Activated naive CD8-positive, alpha-beta T cell treated with anti-CD3 and anti-CD28 coated beads for 36 hours (primary cell): ENCODE measurements at regions not wholly inside any gene's neighbourhood (a gene's known extent, or its start where the extent isn't known, plus 50 kb on each side); places are given as distances from the start of the nearest gene placed in this dataset.

Experiments used
- DNase-seq: peaks from one replicate; pipeline ENCODE4 v3.0.0; 2021
- H3K27ac Mint-ChIP-seq: one replicate; pipeline ENCODE4 v1.8.0; 2022; ENCODE audit warnings: mild to moderate bottlenecking, moderate library complexity, mixed read lengths
- H3K27me3 Mint-ChIP-seq: one replicate; pipeline ENCODE4 v1.8.0; 2022; ENCODE audit warnings: mild to moderate bottlenecking, mixed read lengths
- H3K36me3 Mint-ChIP-seq: one replicate; pipeline ENCODE4 v1.8.0; 2021; ENCODE audit warnings: mild to moderate bottlenecking, mixed read lengths
- H3K4me1 Mint-ChIP-seq: one replicate; pipeline ENCODE4 v1.8.0; 2021; ENCODE audit warnings: mixed read lengths
- H3K4me3 Mint-ChIP-seq: one replicate; pipeline ENCODE4 v1.8.0; 2022; ENCODE audit warnings: mild to moderate bottlenecking, moderate library complexity, mixed read lengths
- H3K9me3 Mint-ChIP-seq: one replicate; pipeline ENCODE4 v1.8.0; 2022; ENCODE audit warnings: mixed read lengths

- Mint-ChIP-seq H3K27me3 (no peaks in the 10 kb centered on the region), H3K4me1 (no peaks in the 10 kb centered on the region), H3K4me3 (no peak overlapping the region), H3K9me3 (no peaks in the 10 kb centered on the region), H3K36me3 (no peaks in the 10 kb centered on the region), H3K27ac (no peak overlapping the region)
- DNase-seq = no peak
Observed at GRCh38 chr20:12321736-12322135, 404.0 kb downstream of the BTBD3 start.

GRCh38 chr20:12327205-12327604 is 409.5 kb downstream of the BTBD3 start:
- no peak for DNase-seq
- H3K4me3 Mint-ChIP-seq = no peak overlapping the region
- no peak overlapping the region for H3K27ac Mint-ChIP-seq
- no peaks in the 10 kb centered on the region for H3K36me3 Mint-ChIP-seq
- H3K27me3 Mint-ChIP-seq = no peaks in the 10 kb centered on the region
- H3K9me3 Mint-ChIP-seq = peaks cover 3% of the 10 kb centered on the region
- H3K4me1 Mint-ChIP-seq = no peaks in the 10 kb centered on the region

- Mint-ChIP-seq H3K4me3 (no peak overlapping the region), H3K4me1 (no peaks in the 10 kb centered on the region), H3K27me3 (no peaks in the 10 kb centered on the region), H3K9me3 (peaks cover 7% of the 10 kb centered on the region), H3K27ac (no peak overlapping the region), H3K36me3 (no peaks in the 10 kb centered on the region)
- no peak for DNase-seq
Observed at GRCh38 chr20:12331236-12331635, 413.5 kb downstream of the BTBD3 start.

- no peak overlapping the region for H3K27ac Mint-ChIP-seq
- no peaks in the 10 kb centered on the region for H3K4me1 Mint-ChIP-seq
- no peaks in the 10 kb centered on the region for H3K27me3 Mint-ChIP-seq
- no peaks in the 10 kb centered on the region for H3K36me3 Mint-ChIP-seq
- H3K9me3 Mint-ChIP-seq = peaks cover 8% of the 10 kb centered on the region
- no peak for DNase-seq
- no peak overlapping the region for H3K4me3 Mint-ChIP-seq
Observed at GRCh38 chr20:12337601-12338000, 419.9 kb downstream of the BTBD3 start.

- no peak overlapping the region for H3K4me3 Mint-ChIP-seq
- H3K4me1 Mint-ChIP-seq = no peaks in the 10 kb centered on the region
- H3K36me3 Mint-ChIP-seq = no peaks in the 10 kb centered on the region
- no peaks in the 10 kb centered on the region for H3K27me3 Mint-ChIP-seq
- peaks cover 2% of the 10 kb centered on the region for H3K9me3 Mint-ChIP-seq
- H3K27ac Mint-ChIP-seq = no peak overlapping the region
- no peak for DNase-seq
Observed at GRCh38 chr20:12345978-12346377, 428.3 kb downstream of the BTBD3 start.

GRCh38 chr20:12353842-12354241 is 436.1 kb downstream of the BTBD3 start:
- Mint-ChIP-seq H3K27me3 (no peaks in the 10 kb centered on the region), H3K4me3 (no peak overlapping the region), H3K27ac (no peak overlapping the region), H3K4me1 (no peaks in the 10 kb centered on the region), H3K36me3 (no peaks in the 10 kb centered on the region), H3K9me3 (peaks cover 5% of the 10 kb centered on the region)
- no peak for DNase-seq

DNA sequence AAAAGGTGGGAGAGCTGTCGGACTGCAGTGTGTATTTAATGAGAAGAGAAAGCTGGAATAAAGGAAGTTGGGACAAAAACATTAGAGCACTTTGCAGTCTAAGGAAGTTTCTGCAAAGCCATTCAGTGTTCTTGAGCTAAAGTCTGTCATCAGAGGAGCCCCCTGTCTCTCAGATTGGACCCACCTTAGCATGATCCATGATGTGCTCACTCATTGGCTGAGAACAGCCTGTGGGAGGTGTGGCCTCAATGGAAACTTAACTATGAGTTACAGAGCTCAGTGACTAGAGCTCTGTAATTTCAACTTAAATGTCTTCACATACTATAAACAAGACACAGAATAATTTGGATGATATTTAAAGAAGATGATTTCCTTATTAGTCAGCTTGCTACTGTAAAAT is 437.0 kb downstream of the BTBD3 start:
- no peak overlapping the region for H3K4me3 Mint-ChIP-seq
- no peak overlapping the region for H3K27ac Mint-ChIP-seq

GRCh38 chr20:12355185-12355584 is 437.5 kb downstream of the BTBD3 start:
- peaks cover 7% of the 10 kb centered on the region for H3K9me3 Mint-ChIP-seq
- DNase-seq = no peak
- H3K4me1 Mint-ChIP-seq = no peaks in the 10 kb centered on the region
- no peak overlapping the region for H3K27ac Mint-ChIP-seq
- H3K4me3 Mint-ChIP-seq = no peak overlapping the region
- no peaks in the 10 kb centered on the region for H3K27me3 Mint-ChIP-seq
- no peaks in the 10 kb centered on the region for H3K36me3 Mint-ChIP-seq

More for the DNA sequence above, 437.0 kb downstream of the BTBD3 start:
- no peak for DNase-seq
- Mint-ChIP-seq H3K36me3 (no peaks in the 10 kb centered on the region), H3K27me3 (no peaks in the 10 kb centered on the region), H3K9me3 (peaks cover 7% of the 10 kb centered on the region), H3K4me1 (no peaks in the 10 kb centered on the region)

GRCh38 chr20:12358006-12358654 is 440.4 kb downstream of the BTBD3 start:
- Mint-ChIP-seq H3K9me3 (peaks cover 7% of the 10 kb centered on the region), H3K4me1 (no peaks in the 10 kb centered on the region), H3K27ac (no peak overlapping the region), H3K36me3 (no peaks in the 10 kb centered on the region), H3K4me3 (no peak overlapping the region), H3K27me3 (no peaks in the 10 kb centered on the region)
- no peak for DNase-seq

GRCh38 chr20:12358655-12359009 is 440.9 kb downstream of the BTBD3 start:
- peaks cover 7% of the 10 kb centered on the region for H3K9me3 Mint-ChIP-seq
- H3K36me3 Mint-ChIP-seq = no peaks in the 10 kb centered on the region
- no peak overlapping the region for H3K4me3 Mint-ChIP-seq
- DNase-seq = no peak
- no peaks in the 10 kb centered on the region for H3K4me1 Mint-ChIP-seq
- H3K27ac Mint-ChIP-seq = no peak overlapping the region
- no peaks in the 10 kb centered on the region for H3K27me3 Mint-ChIP-seq

DNA sequence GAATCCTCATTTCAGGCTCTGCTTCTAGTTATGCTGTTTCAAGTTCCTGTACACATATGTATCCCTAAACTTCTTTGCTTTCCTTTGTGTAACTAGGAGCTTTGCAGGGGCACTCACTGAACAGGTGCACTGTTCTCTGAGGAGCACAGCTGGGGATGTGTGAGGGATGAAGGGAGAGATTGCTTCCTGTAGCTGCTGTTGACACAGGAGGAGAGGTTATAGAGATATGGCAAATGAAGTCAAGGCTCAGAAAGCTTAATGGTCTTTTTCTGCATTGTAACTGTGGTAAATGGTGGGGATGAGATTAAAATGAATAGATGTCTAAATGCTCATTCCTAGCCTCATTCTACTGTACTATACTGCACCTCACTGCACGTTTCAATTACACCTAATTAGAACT is 454.3 kb downstream of the BTBD3 start:
- Mint-ChIP-seq H3K27me3 (no peaks in the 10 kb centered on the region), H3K9me3 (peaks cover 3% of the 10 kb centered on the region), H3K4me3 (no peak overlapping the region), H3K27ac (no peak overlapping the region), H3K4me1 (no peaks in the 10 kb centered on the region), H3K36me3 (no peaks in the 10 kb centered on the region)
- no peak for DNase-seq

DNA sequence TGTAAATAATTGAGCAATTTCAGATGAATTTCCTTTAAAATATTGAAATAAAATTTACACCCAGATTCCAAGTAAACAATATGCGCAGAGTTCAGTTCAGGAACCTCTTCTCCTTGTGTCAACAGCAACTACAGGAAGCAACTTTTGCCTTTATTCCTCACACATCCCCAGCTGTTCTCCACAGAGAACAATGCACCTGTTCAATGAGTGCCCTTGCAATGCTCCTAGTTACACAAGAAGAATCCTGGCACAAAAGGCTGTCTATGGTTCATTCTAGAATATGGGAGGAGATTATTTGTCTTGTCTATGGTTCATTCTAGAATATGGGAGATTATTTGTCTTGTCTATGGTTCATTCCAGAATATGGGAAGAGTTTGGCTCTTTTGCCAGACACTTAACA is 454.9 kb downstream of the BTBD3 start:
- DNase-seq = no peak
- peaks cover 3% of the 10 kb centered on the region for H3K9me3 Mint-ChIP-seq
- no peaks in the 10 kb centered on the region for H3K27me3 Mint-ChIP-seq
- no peak overlapping the region for H3K27ac Mint-ChIP-seq
- H3K36me3 Mint-ChIP-seq = no peaks in the 10 kb centered on the region
- no peak overlapping the region for H3K4me3 Mint-ChIP-seq
- no peaks in the 10 kb centered on the region for H3K4me1 Mint-ChIP-seq

GRCh38 chr20:12375967-12376366 is 458.3 kb downstream of the BTBD3 start:
- no peak for DNase-seq
- peaks cover 4% of the 10 kb centered on the region for H3K9me3 Mint-ChIP-seq

GRCh38 chr20:12383821-12384220 is 466.1 kb downstream of the BTBD3 start:
- Mint-ChIP-seq H3K36me3 (no peaks in the 10 kb centered on the region), H3K27me3 (no peaks in the 10 kb centered on the region), H3K4me3 (no peak overlapping the region), H3K4me1 (no peaks in the 10 kb centered on the region), H3K9me3 (peaks cover 2% of the 10 kb centered on the region), H3K27ac (no peak overlapping the region)
- DNase-seq = no peak

More at GRCh38 chr20:12375967-12376366, 458.3 kb downstream of the BTBD3 start:
- H3K36me3 Mint-ChIP-seq = no peaks in the 10 kb centered on the region
- no peak overlapping the region for H3K27ac Mint-ChIP-seq
- H3K27me3 Mint-ChIP-seq = no peaks in the 10 kb centered on the region
- H3K4me1 Mint-ChIP-seq = no peaks in the 10 kb centered on the region
- no peak overlapping the region for H3K4me3 Mint-ChIP-seq

DNA sequence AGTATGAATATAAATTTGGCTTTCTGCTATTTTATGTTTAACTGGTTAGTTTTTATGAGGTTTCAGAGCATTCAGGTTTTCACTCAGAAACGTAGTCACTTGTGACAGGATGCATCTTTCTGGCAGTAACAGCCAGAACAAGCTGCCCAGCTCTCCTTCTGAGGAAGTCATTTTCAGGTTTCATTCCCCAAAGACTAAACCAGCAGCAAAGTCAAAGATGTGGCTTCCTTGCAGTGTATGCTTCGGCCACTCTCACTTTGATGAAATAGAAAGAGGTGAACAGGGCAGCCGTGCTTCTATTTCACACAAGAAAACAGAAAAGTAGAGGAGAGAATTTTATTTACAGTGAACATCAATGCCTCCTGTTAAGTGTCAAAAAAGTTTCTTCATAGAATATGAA is 469.1 kb downstream of the BTBD3 start:
- H3K36me3 Mint-ChIP-seq = no peaks in the 10 kb centered on the region
- H3K4me3 Mint-ChIP-seq = no peak overlapping the region
- H3K27me3 Mint-ChIP-seq = no peaks in the 10 kb centered on the region
- H3K4me1 Mint-ChIP-seq = no peaks in the 10 kb centered on the region
- DNase-seq = no peak
- H3K9me3 Mint-ChIP-seq = peaks cover 2% of the 10 kb centered on the region
- H3K27ac Mint-ChIP-seq = no peak overlapping the region

GRCh38 chr20:12391099-12391498 is 473.4 kb downstream of the BTBD3 start:
- H3K4me3 Mint-ChIP-seq = no peak overlapping the region
- no peaks in the 10 kb centered on the region for H3K4me1 Mint-ChIP-seq
- peaks cover 2% of the 10 kb centered on the region for H3K9me3 Mint-ChIP-seq
- no peak overlapping the region for H3K27ac Mint-ChIP-seq
- H3K36me3 Mint-ChIP-seq = no peaks in the 10 kb centered on the region
- DNase-seq = no peak
- H3K27me3 Mint-ChIP-seq = no peaks in the 10 kb centered on the region
